MM.1S (cell line): ENCODE measurements at regions not wholly inside any gene's neighbourhood (a gene's known extent, or its start where the extent isn't known, plus 50 kb on each side); places are given as distances from the start of the nearest gene placed in this dataset.

Experiments
- EZH2 ChIP-seq: fragments of 300-600 bp; sonication (generic); optimal IDR thresholded peaks from 2 replicates; pipeline ENCODE3; 2017; ENCODE audit warnings: low read depth, mild to moderate bottlenecking, antibody characterized with exemption, low read length, mixed read lengths
- TF ChIP-seq, protein P1 (sequence below): fragments of 300-600 bp; sonication (generic); IDR thresholded peaks from 2 replicates; pipeline ENCODE4 v1.5.1; 2016; ENCODE audit warnings: antibody characterized with exemption, low read length, mixed read lengths

GRCh38 chr20:58046311-58046710 lies 182.1 kb downstream of the ANKRD60 start:
- no peak for TF ChIP-seq EZH2
- TF ChIP-seq, protein P1, sequence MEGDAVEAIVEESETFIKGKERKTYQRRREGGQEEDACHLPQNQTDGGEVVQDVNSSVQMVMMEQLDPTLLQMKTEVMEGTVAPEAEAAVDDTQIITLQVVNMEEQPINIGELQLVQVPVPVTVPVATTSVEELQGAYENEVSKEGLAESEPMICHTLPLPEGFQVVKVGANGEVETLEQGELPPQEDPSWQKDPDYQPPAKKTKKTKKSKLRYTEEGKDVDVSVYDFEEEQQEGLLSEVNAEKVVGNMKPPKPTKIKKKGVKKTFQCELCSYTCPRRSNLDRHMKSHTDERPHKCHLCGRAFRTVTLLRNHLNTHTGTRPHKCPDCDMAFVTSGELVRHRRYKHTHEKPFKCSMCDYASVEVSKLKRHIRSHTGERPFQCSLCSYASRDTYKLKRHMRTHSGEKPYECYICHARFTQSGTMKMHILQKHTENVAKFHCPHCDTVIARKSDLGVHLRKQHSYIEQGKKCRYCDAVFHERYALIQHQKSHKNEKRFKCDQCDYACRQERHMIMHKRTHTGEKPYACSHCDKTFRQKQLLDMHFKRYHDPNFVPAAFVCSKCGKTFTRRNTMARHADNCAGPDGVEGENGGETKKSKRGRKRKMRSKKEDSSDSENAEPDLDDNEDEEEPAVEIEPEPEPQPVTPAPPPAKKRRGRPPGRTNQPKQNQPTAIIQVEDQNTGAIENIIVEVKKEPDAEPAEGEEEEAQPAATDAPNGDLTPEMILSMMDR = no peak
